GM19463 (cell line): ENCODE measurements at regions not wholly inside any gene's neighbourhood (a gene's known extent, or its start where the extent isn't known, plus 50 kb on each side); places are given as distances from the start of the nearest gene placed in this dataset.

Source experiments
- ATAC-seq: cut with Tn5 transposase; IDR thresholded peaks from one replicate; pipeline ENCODE4 v1.9.1; 2021; ENCODE audit warnings: mild to moderate bottlenecking, moderate library complexity; ENCODE audit not compliant: unreplicated experiment

- ATAC-seq = no peak
These were observed 159.5 kb downstream of the FGF18 start for GRCh38 chr5:171578829-171579491.

DNA sequence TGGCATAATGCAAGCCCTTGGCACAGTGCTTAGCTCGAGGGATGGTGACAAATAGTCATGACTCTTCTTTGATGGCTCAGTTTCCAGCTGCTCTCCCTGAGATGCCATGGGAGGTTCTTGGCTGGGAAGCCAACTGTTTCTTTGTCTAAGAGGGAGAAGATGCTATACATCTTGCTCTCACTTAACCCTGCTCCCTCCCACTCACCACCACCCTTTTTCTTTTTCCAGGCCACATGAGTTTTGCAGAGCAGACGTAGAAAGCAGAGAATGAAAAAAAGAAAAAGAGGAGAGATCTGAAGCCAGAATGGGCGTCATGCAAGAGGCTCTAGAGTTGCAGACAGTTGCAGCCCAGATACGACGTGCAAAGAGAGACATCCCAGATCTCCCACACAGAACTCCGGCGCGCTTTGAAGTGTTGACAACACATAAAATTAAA lies 160.5 kb downstream of the FGF18 start:
- no peak for ATAC-seq

GRCh38 chr5:171580502-171581265 lies 161.2 kb downstream of the FGF18 start:
- no peak for ATAC-seq

DNA sequence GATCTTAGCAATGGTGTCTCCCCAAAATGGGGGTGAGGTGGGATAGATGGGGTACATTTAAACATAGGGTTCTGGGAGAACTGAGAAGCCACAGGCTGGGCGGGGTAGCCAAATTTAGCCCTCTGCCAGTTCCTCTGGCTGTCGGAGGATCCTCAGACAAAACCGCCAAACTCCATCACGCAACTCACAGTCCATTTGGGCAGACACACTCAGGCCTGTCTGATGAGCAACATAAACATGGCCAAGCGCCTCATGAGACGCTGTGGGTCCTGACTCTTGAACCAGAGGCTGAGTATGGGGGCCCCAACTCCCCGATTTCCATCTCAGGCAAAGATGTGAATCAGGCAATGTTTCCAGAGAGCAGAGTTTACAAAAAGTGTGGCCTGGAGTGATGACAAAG lies 162.3 kb downstream of the FGF18 start:
- ATAC-seq = no peak

DNA sequence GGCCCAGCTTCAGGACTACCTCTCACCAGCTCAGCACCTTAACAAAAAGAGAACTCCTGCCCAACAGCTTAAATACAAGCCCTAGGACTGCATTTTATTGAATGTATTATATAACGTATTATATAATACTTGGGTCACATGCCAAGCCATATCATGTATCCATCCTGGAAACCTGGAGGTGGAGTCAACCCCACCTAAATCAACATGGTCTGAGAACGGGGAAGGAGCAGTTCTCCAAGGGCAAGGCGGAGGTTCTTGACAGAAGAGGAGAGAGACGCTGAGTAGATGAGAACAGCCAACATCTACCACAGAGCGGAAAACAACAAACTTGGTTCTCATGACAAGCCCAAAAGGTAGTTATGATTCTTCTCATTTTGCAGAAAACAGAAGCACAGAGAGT lies 163.4 kb downstream of the FGF18 start:
- no peak for ATAC-seq

DNA sequence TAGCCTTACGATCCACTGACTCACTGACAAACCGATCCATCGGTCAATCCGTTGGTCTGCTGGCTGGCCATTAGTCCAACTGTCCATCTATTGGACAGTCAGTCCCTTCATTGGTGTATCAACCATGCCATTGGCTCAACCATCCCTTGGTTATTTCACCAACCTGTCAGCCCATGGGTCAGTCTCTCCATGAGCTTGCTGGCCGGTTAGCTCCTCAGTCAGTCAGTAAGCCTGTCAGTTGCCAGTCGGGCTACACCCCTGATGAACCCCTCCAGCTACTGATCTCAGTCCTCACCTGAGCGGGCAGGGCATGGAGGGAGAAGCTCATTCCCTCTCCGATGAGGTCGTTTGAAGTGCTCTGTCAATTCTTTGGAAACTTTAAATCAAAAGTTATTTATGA lies 166.5 kb downstream of the FGF18 start:
- ATAC-seq = no peak

GRCh38 chr5:171586436-171586835 lies 167.0 kb downstream of the FGF18 start:
- ATAC-seq = no peak

- ATAC-seq = no peak
These were observed 168.6 kb downstream of the FGF18 start for GRCh38 chr5:171588046-171588445.

DNA sequence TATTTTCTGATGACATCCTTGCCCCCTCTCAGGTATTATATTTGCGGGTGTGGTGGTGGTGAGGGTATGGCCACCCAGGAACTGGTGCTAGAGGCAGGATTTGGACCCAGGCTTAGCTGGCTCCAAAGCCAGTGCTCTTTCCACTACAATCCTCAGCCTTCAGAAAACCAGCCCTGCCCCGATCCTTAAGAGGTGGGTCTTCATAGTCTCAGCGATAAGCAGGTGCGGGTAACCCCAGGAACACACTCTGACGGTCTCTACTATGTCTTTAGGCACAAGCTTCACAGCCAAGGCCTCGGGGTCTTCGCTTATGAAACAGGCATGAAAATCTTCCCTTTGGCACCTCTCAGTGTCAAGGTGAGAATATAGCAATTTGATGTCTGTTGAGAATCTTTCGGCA lies 169.3 kb downstream of the FGF18 start:
- ATAC-seq = no peak

DNA sequence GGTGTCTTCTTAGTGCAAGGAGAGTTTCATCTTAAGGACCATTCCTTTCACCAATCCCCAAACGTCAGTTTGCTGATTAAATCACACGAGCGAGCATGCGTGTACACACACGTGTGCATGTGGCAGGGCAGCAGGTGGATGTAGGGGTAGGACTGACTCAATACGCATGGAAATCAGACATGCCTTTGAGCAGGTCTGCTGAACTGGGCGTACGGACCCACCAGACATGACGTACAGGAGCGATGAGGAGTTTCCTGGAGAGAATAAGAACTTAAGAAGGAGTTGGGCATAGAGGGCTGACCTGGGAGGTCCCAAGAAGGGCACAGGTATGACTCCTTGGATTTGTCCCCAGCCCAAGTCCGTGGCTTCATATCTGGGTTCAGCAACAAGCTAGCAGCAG lies 170.0 kb downstream of the FGF18 start:
- no peak for ATAC-seq

GRCh38 chr5:171592076-171592475 lies 172.6 kb downstream of the FGF18 start:
- no peak for ATAC-seq

DNA sequence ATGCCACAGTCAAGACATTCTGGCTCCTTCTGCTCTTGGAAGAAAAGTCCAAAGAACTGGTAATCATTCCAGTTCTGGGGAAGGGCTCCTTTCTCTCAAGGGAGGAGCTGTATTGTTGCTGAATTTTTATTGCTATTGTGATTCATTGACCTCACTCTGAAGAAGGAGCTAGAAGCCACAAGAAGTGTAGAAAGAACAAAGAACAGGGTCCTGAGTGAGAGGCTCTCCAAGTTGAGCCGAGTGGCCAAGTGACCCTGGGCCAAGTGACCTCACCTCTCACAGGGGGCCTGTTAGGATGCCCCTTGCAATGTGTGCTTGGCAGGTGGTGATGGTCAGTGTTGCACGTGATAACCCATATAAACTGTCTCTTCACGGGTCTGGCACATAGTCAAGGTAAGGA lies 173.3 kb downstream of the FGF18 start:
- ATAC-seq = no peak

- no peak for ATAC-seq
These were observed 174.0 kb downstream of the FGF18 start for GRCh38 chr5:171593401-171593800.

- ATAC-seq = no peak
These were observed 174.5 kb downstream of the FGF18 start for GRCh38 chr5:171593976-171594375.

- ATAC-seq = peak; percentile 14
These were observed 176.0 kb downstream of the FGF18 start for GRCh38 chr5:171595401-171595800.

DNA sequence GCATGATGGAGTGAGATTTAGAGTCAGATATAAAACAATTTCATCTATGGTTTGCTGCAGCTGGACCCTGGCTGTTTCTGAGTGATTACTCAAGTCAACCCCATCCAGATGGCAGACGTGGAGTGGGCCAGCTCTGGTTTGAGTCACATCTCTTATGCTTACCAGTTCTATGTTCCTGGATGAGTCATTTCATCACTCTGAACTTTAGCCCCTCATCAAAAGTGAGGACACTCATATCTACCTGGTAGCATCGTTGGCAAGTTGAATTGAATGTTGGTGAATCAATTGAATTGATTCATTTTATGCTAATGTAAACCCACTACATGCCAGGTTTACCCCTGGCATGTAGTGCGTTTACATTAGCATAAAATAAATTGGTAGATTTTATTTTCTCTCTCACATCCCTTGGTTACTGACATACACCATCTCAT lies 176.4 kb downstream of the FGF18 start:
- ATAC-seq = peak; percentile 89

GRCh38 chr5:171596391-171596878 lies 177.0 kb downstream of the FGF18 start:
- ATAC-seq = no peak

GRCh38 chr5:171597946-171598640 lies 178.6 kb downstream of the FGF18 start:
- no peak for ATAC-seq

DNA sequence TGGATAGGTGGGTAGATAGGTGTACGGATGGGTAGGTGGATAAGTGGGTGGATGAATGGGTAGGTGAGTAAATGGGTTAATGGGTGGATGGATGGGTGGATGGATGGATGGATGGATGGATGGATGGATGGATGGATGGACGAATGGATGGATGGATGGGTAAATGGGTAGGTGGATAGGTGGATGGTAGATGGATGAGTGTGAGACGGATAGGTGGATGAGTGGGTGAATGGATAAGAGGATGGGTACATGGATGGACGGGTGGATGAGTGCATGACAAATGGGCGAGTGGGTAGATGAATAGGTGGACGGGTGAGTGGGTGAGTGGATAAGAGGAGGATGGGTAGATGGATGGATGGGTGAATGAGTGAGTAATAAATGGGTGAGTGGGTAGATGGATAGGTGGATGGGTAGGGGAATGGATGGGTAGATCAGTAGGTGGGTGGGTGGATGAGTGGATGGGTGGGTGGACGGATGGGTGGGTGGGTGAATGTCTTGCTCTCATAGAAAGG lies 179.2 kb downstream of the FGF18 start:
- ATAC-seq = no peak

DNA sequence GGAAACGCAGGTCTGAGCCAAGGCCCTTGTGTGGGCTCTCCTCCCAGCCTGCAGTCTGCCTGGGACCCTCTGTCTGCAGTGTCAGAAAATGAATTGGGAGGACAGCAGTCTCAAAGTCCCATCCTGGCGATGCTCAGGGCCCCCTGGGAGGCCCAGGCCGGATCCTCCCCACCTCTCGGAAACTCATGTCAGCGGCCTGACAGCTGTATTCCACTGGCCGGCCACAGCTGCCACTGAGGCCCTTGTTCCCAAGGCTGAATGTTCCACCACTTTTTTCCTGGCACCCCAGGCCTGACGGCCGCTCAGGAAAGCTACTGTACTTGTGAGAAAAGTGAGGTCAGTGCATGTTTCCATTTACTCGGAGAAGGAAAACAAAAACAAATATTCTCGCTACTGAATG lies 180.0 kb downstream of the FGF18 start:
- ATAC-seq = no peak

DNA sequence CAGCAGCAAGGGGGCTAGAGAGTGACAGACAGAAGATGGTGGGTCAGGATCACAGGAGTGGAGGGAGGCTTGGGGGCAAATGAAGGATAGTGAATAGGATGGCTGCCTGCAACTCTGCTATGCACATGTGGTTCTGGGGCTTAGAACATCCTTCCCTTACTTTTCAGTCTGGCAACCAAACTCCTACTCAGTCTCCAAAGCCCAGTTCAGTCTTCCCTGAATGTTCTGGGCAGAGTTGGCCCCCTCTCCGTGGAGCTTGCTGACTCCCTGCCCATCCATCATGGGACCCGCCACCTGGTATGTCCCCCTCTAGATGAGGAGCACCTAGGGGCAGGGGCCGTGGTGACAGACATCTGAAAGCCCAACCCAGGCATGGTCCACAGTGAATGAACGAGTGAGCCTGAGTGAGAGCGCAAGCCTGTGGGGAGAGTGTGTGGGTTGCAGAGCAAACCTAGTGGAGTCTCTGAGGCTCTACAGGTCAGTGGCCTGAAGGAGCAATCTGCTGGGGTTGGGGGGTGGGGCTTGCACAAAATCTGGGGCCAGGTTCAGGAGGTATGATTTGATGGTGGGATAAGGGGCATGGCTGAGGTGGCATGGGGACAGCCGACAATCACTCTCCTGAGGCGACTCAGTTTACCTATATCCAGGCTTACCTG lies 180.6 kb downstream of the FGF18 start:
- ATAC-seq = no peak
